ENCODE measurements at regions not wholly inside any gene's neighbourhood (a gene's known extent, or its start where the extent isn't known, plus 50 kb on each side); places are given as distances from the start of the nearest gene placed in this dataset.
"Not testable (repeated sequence)": the region's sequence is repeated elsewhere in the genome, so short reads cannot be mapped to it uniquely, and the experiment has no call there.

DNA sequence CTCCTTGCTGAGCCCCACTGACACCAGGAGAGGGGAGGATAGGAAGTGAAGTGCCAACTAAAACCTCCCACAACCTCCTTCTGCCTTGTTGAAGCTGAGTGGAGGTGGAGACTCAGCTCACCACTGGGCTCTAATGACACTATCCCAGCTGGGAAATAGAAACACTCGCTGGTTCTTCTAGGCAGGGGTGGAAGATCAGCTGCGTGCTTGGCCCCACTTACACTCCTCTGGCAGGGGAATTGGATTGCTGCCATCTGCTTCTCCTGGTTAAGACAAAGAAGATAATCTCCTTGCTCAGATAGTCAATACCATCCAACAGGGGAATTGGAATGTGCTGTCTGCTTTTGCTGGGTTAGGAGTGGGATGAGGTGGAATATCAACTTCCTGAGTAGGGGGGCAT lies 392.5 kb downstream of the ZNF674 start:
- DNase-seq (ENCODE audit: low read depth): no peak
- no peak overlapping the region for H3K4me3 ChIP-seq (ENCODE audit: low read length)
- TF ChIP-seq, protein P1, sequence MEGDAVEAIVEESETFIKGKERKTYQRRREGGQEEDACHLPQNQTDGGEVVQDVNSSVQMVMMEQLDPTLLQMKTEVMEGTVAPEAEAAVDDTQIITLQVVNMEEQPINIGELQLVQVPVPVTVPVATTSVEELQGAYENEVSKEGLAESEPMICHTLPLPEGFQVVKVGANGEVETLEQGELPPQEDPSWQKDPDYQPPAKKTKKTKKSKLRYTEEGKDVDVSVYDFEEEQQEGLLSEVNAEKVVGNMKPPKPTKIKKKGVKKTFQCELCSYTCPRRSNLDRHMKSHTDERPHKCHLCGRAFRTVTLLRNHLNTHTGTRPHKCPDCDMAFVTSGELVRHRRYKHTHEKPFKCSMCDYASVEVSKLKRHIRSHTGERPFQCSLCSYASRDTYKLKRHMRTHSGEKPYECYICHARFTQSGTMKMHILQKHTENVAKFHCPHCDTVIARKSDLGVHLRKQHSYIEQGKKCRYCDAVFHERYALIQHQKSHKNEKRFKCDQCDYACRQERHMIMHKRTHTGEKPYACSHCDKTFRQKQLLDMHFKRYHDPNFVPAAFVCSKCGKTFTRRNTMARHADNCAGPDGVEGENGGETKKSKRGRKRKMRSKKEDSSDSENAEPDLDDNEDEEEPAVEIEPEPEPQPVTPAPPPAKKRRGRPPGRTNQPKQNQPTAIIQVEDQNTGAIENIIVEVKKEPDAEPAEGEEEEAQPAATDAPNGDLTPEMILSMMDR (conservative IDR thresholded peaks at IDR 0.05; ENCODE audit: low read depth, low read length): no peak

DNA sequence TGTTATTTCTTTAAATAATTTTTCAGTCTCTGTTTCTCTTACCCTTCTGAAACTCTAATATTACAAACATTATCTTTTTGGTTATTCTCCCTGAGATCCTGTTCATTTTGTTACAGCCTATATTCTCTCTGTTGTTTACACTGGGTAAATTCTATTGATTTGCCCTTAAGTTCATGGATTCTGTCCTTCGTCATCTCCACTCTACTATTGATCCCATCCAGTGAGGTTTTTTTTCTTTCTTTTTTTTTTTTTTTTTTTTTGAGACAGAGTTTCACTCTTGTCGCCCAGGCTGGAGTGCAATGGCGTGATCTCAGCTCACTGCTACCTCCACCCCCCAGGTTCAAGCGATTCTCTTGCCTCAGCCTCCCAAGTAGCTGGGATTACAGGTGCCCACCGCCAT lies 393.9 kb downstream of the ZNF674 start:
- not testable (repeated sequence) for DNase-seq (ENCODE audit: low read depth)

DNA sequence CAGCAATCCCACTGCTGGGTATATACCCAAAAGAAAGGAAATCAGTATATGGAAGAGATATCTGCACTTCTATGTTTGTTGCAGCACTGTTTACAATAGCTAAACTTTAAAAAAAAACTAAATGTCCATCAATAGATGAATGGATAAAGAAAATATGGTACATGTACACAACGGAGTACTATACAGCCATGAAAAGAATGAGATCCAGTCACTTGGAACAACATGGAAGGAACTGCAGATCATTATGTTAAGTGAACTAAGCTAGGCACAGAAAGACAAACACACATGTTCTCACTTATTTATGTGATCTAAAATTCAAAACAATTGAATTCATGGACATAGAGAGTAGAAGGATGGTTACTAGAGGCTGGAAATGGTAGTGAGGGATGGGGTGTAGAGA lies 400.7 kb downstream of the ZNF674 start:
- H3K4me3 ChIP-seq (ENCODE audit: low read length): no peak overlapping the region
- TF ChIP-seq, protein P1 (conservative IDR thresholded peaks at IDR 0.05; ENCODE audit: low read depth, low read length): no peak
- DNase-seq (ENCODE audit: low read depth): no peak

More for the DNA sequence above, 393.9 kb downstream of the ZNF674 start:
- not testable (repeated sequence) for H3K4me3 ChIP-seq (ENCODE audit: low read length)

DNA sequence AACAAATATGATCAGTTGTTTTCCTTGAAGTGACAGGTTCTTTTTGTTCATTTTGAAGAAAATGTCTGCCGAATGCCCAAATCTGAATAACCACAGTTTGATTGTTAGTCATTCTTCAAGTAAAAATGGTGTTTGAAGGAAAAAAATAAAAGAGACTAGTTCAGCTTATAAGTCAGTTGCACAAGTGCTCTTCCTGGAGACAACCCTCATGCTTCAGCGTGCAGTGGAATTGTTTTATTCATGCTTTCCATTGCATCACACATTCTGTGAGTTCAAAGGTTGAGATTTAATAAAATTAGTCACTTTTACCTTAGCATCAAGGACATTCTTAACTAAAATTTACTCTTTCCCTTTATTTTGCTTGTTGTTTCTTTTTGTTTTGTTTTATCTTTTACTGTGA lies 404.9 kb downstream of the ZNF674 start:
- DNase-seq (ENCODE audit: low read depth): no peak
- no peak overlapping the region for H3K4me3 ChIP-seq (ENCODE audit: low read length)
- TF ChIP-seq, protein P1 (conservative IDR thresholded peaks at IDR 0.05; ENCODE audit: low read depth, low read length): no peak

DNA sequence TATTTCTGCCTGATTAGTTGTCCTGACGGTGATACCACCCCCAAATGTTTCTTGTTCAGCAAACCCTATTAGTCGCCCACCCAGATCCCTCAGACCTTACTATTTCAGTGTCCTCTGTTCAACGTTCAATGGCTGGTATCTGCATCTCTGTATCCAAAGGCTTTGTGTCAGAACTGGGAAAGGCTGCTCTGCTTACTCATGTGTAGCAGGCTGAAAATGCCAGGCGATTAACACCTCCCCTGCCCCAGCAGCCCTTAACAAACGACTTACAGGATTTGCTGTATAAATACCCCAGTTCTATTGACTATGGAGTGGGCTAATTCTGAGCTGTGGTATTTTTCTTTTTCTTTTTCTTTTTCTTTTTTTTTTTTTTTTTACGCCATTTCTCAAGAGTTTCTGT lies 415.0 kb downstream of the ZNF674 start:
- DNase-seq (ENCODE audit: low read depth): peak; percentile 56
- H3K4me3 ChIP-seq (ENCODE audit: low read length): no peak overlapping the region
- TF ChIP-seq, protein P1 (conservative IDR thresholded peaks at IDR 0.05; ENCODE audit: low read depth, low read length): no peak

DNA sequence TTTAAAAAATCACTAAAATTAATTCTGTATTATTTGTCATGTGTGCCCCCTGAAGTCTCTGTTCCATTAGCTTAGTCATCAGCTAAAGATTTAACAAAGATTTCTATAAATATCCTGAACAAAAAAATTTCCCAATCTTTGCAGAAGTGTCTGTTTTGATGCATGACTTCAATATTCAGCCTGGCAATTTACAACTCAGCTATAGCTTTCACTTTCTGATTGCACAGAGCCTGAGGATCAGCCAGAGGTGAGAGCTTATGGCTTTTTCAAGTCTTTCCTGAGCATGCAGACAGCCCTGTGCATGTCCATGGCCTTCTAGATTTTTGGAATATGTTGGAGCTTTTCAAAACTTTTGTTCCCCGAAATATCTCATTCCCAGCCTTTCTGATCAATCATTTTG lies 420.1 kb downstream of the ZNF674 start:
- TF ChIP-seq, protein P1 (conservative IDR thresholded peaks at IDR 0.05; ENCODE audit: low read depth, low read length): no peak
- H3K4me3 ChIP-seq (ENCODE audit: low read length): no peak overlapping the region

DNA sequence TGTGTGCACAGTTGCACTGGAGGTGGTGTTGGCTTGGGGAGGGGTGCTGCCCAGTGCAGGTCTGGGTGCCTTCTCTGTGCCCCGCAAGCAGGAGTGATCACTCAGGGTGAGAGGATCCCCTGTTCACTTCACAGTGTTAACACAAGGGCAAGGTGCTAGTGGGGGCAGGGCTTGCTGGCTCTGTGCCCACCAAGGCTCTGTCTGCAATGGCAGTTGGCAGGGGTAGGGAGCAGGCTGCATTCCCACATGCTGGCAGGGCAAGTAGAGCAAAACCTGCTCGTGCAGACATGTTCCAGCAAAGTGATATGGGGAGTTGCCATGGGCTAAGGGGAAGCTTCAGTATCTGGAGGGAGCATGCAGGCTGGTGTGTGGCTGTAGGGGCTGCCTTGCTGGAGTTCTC lies 428.0 kb downstream of the ZNF674 start:
- DNase-seq (ENCODE audit: low read depth): no peak

More for the DNA sequence above, 420.1 kb downstream of the ZNF674 start:
- DNase-seq (ENCODE audit: low read depth): no peak

DNA sequence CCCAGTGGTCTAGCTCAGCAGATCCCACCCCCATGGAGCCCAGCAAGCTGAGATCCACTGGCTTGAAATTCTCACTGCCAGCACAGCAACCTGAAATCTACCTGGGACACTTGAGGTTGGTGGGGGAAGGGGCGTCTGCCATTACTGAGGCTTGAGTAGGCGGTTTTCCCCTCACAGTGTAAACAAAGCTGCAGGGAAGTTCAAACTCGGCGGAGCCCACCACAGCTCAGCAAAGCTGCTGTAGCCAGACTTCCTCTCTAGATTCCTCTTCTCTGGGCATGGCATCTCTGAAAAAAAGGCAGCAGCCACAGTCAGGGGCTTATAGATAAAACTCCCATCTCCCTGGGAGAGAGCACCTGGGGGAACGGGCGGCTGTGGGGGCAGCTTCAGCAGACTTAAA lies 457.9 kb downstream of the ZNF674 start:
- H3K4me3 ChIP-seq (ENCODE audit: low read length); DNase-seq (ENCODE audit: low read depth): not testable (repeated sequence)

More for the DNA sequence above, 428.0 kb downstream of the ZNF674 start:
- TF ChIP-seq, protein P1 (conservative IDR thresholded peaks at IDR 0.05; ENCODE audit: low read depth, low read length): no peak
- no peak overlapping the region for H3K4me3 ChIP-seq (ENCODE audit: low read length)

DNA sequence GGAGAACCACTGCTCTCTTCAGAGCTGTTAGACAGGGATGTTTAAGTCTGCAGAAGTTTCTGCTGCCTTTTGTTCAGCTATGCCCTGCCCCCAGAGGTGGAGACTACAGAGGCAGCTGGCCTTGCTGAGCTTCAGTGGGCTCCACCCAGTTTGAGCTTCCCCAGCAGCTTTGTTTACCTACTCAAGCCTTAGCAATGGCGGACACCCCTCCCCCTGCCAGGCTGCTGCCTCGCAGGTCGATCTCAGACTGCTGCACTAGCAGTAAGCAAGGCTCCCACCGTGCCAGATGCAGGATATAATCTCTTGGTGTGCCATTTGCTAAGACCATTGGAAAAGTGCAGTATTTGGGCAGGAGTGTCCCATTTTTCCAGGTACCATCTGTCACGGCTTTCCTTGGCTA lies 465.1 kb downstream of the ZNF674 start:
- H3K4me3 ChIP-seq (ENCODE audit: low read length): not testable (repeated sequence)

More for the DNA sequence above, 465.1 kb downstream of the ZNF674 start:
- DNase-seq (ENCODE audit: low read depth): not testable (repeated sequence)
